Mesendoderm (in vitro differentiated cells): ENCODE measurements at regions not wholly inside any gene's neighbourhood (a gene's known extent, or its start where the extent isn't known, plus 50 kb on each side); places are given as distances from the start of the nearest gene placed in this dataset.
A peak's percentile ranks its signal among the peaks of the same experiment; 100 is the strongest.

Experiments used
- DNase-seq: peaks from one replicate; pipeline ENCODE4 v3.0.0; 2013
- H2AK5ac ChIP-seq: 2 replicates; pipeline ENCODE4 v1.6.1; 2013; ENCODE audit warnings: low read length, inconsistent platforms
- H2BK120ac ChIP-seq: 2 replicates; pipeline ENCODE4 v1.6.1; 2013; ENCODE audit warnings: low read depth, mild to moderate bottlenecking, low read length, moderate library complexity, mixed read lengths
- H2BK15ac ChIP-seq: replicated peaks from 2 replicates; pipeline ENCODE4 v1.6.1; 2013; ENCODE audit warnings: low read depth, mild to moderate bottlenecking, moderate library complexity
- H2BK5ac ChIP-seq: 2 replicates; pipeline ENCODE4 v1.6.1; 2013; ENCODE audit warnings: low read length, inconsistent platforms
- H3K18ac ChIP-seq: 2 replicates; pipeline ENCODE4 v1.6.1; 2013; ENCODE audit warnings: mild to moderate bottlenecking, low read length, mixed read lengths
- H3K23ac ChIP-seq: one replicate; pipeline ENCODE4 v1.6.1; 2013; ENCODE audit warnings: low read length
- H3K27ac ChIP-seq: 2 replicates; pipeline ENCODE4 v1.5.1; 2013; ENCODE audit warnings: low read depth, mild to moderate bottlenecking, inconsistent platforms, low read length, moderate library complexity
- H3K27me3 ChIP-seq: 2 replicates; pipeline ENCODE4 v1.6.1; 2013; ENCODE audit warnings: low read length, control low read depth, mild to moderate bottlenecking, inconsistent platforms; ENCODE audit not compliant: insufficient read depth, poor library complexity
- H3K36me3 ChIP-seq: 2 replicates; pipeline ENCODE4 v1.6.1; 2013; ENCODE audit warnings: low read length, inconsistent platforms; ENCODE audit not compliant: control insufficient read depth, insufficient read depth
- H3K4ac ChIP-seq: one replicate; pipeline ENCODE4 v1.6.1; 2013; ENCODE audit warnings: low read depth, mild to moderate bottlenecking, low read length, moderate library complexity
- H3K4me1 ChIP-seq: 2 replicates; pipeline ENCODE4 v1.6.1; 2013; ENCODE audit warnings: low read depth, low read length, inconsistent platforms; ENCODE audit not compliant: control insufficient read depth
- H3K4me2 ChIP-seq: 2 replicates; pipeline ENCODE4 v1.6.1; 2013; ENCODE audit warnings: low read length
- H3K4me3 ChIP-seq: 2 replicates; pipeline ENCODE4 v1.5.1; 2013; ENCODE audit warnings: mild to moderate bottlenecking, low read length
- H3K56ac ChIP-seq: one replicate; pipeline ENCODE4 v1.6.1; 2013; ENCODE audit warnings: low read length
- H3K79me1 ChIP-seq: 2 replicates; pipeline ENCODE4 v1.6.1; 2013; ENCODE audit warnings: low read length, inconsistent platforms
- H3K79me2 ChIP-seq: 2 replicates; pipeline ENCODE4 v1.6.1; 2013; ENCODE audit warnings: mild to moderate bottlenecking, low read length; ENCODE audit not compliant: control insufficient read depth, insufficient read depth
- H3K9ac ChIP-seq: 2 replicates; pipeline ENCODE4 v1.6.1; 2013; ENCODE audit warnings: low read length, inconsistent platforms
- H4K5ac ChIP-seq: one replicate; pipeline ENCODE4 v1.6.1; 2013; ENCODE audit warnings: low read length
- H4K8ac ChIP-seq: one replicate; pipeline ENCODE4 v1.6.1; 2013; ENCODE audit warnings: low read depth, mild to moderate bottlenecking, control low read depth, low read length, moderate library complexity
- WGBS: extraction: QIAGEN DNeasy Blood & Tissue Kit; methylation state at CpG from one replicate; pipeline ENCODE4 v1.1.7; 2013; ENCODE audit warnings: low lambda C conversion rate, missing lambda C conversion rate; ENCODE audit not compliant: insufficient coverage; ENCODE audit errors: extremely low coverage; 5-methylcytosine and 5-hydroxymethylcytosine counted together

DNA sequence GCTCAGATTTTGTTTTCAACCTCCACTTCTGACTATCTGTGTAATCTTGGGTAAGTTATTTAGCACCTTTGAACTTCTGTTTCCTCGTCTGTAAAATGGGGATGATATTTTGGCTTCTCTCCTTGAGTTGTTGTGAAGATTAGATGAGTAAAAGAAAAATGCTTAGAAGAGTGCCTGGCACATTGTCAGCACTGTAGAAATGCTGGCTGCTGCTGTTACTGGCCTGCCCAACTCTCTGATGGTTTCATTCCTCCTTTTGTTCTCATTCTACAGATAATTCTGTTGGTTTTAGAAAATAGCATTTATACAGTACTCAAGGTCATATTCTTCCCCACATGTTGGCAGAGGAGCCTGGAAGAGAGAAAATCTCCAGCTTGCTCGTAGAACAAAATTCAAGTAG is 547.2 kb upstream of the JAG1 start:
- H4K5ac ChIP-seq, result no peak overlapping the region
- no peaks in the 10 kb centered on the region for H3K27me3 ChIP-seq
- peak overlapping the region; percentile 12 for H2BK15ac ChIP-seq
- DNase-seq, result no peak
- H3K4me3 ChIP-seq, result no peak overlapping the region
- H3K79me2 ChIP-seq, result no peaks in the 10 kb centered on the region
- H3K4ac ChIP-seq, result no peak overlapping the region
- peak overlapping the region; percentile 51 for H3K18ac ChIP-seq
- no CpG with 5 or more reads among the region's 2 CpGs for WGBS
- H4K8ac ChIP-seq, result no peak overlapping the region
- H3K27ac ChIP-seq, result no peak overlapping the region
- H3K4me1 ChIP-seq, result peaks cover 8% of the 10 kb centered on the region
- H2BK120ac ChIP-seq, result no peak overlapping the region
- H3K23ac ChIP-seq, result no peak overlapping the region
- no peak overlapping the region for H2BK5ac ChIP-seq
- H3K9ac ChIP-seq, result no peak overlapping the region
- H3K79me1 ChIP-seq, result no peaks in the 10 kb centered on the region
- no peak overlapping the region for H3K56ac ChIP-seq
- no peak overlapping the region for H2AK5ac ChIP-seq
- H3K36me3 ChIP-seq, result no peaks in the 10 kb centered on the region
- H3K4me2 ChIP-seq, result no peak overlapping the region

DNA sequence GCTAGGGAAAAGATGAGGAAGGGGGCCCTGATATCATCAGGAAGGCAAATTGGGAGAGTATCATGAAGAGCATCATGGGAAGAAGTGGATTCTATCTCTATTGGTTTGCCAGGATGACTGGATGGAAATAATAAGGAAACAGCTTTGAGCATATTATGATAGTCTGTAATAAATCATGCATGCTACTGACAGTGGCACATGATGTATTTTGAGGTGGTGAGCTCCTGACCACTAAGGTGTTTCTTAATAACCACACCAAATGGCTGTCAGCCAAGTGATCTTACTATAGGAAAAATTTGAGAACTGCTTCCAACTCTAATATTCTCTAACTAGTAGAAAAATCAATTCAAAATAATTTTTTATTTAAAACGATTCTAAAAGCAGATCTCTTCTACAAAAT is 548.4 kb upstream of the JAG1 start:
- Histone ChIP-seq H2AK5ac (no peak overlapping the region), H2BK120ac (no peak overlapping the region), H3K4me2 (no peak overlapping the region), H2BK15ac (no peak overlapping the region), H3K79me2 (no peaks in the 10 kb centered on the region), H3K4ac (no peak overlapping the region), H3K18ac (no peak overlapping the region), H3K27ac (no peak overlapping the region), H3K9ac (no peak overlapping the region), H2BK5ac (no peak overlapping the region), H3K27me3 (no peaks in the 10 kb centered on the region), H3K4me1 (peaks cover 8% of the 10 kb centered on the region), H3K23ac (no peak overlapping the region), H4K5ac (no peak overlapping the region), H3K36me3 (no peaks in the 10 kb centered on the region), H3K79me1 (no peaks in the 10 kb centered on the region), H3K56ac (no peak overlapping the region), H3K4me3 (no peak overlapping the region), H4K8ac (no peak overlapping the region)
- DNase-seq, result no peak
- WGBS, result no CpG with 5 or more reads among the region's 1 CpG

- H3K23ac ChIP-seq, result no peak overlapping the region
- no peaks in the 10 kb centered on the region for H3K79me2 ChIP-seq
- no peaks in the 10 kb centered on the region for H3K27me3 ChIP-seq
- H4K5ac ChIP-seq, result no peak overlapping the region
- no peak overlapping the region for H2AK5ac ChIP-seq
- peaks cover 4% of the 10 kb centered on the region for H3K4me1 ChIP-seq
- no peak overlapping the region for H2BK5ac ChIP-seq
- no peak overlapping the region for H2BK120ac ChIP-seq
- no peak overlapping the region for H3K4me2 ChIP-seq
- H3K36me3 ChIP-seq, result no peaks in the 10 kb centered on the region
- H3K4me3 ChIP-seq, result no peak overlapping the region
- H3K4ac ChIP-seq, result no peak overlapping the region
- H3K56ac ChIP-seq, result no peak overlapping the region
- no peak overlapping the region for H3K18ac ChIP-seq
- no CpG with 5 or more reads among the region's 3 CpGs for WGBS
- no peak overlapping the region for H3K27ac ChIP-seq
- DNase-seq, result no peak
- H3K9ac ChIP-seq, result no peak overlapping the region
- no peak overlapping the region for H2BK15ac ChIP-seq
- no peaks in the 10 kb centered on the region for H3K79me1 ChIP-seq
- no peak overlapping the region for H4K8ac ChIP-seq
Measured at GRCh38 chr20:11227602-11228001, 553.8 kb upstream of the JAG1 start.

- Histone ChIP-seq H2BK120ac (no peak overlapping the region), H3K79me2 (no peaks in the 10 kb centered on the region), H2BK5ac (no peak overlapping the region), H3K4me2 (no peak overlapping the region), H3K27ac (peak overlapping the region; percentile 29), H2BK15ac (no peak overlapping the region), H3K18ac (peak overlapping the region; percentile 61), H2AK5ac (peak overlapping the region; percentile 11), H3K79me1 (no peaks in the 10 kb centered on the region), H3K27me3 (no peaks in the 10 kb centered on the region), H3K56ac (peak overlapping the region; percentile 35), H4K5ac (no peak overlapping the region), H3K4me1 (peaks cover 11% of the 10 kb centered on the region), H3K4me3 (no peak overlapping the region), H3K23ac (no peak overlapping the region), H4K8ac (no peak overlapping the region), H3K9ac (no peak overlapping the region), H3K36me3 (no peaks in the 10 kb centered on the region), H3K4ac (no peak overlapping the region)
- DNase-seq, result peak; percentile 72
- no CpG with 5 or more reads among the region's 3 CpGs for WGBS
Measured at GRCh38 chr20:11229772-11230171, 556.0 kb upstream of the JAG1 start.

GRCh38 chr20:11230999-11231398 is 557.2 kb upstream of the JAG1 start:
- H2BK15ac ChIP-seq, result peak overlapping the region; percentile 76
- H3K79me1 ChIP-seq, result no peaks in the 10 kb centered on the region
- DNase-seq, result no peak
- no peaks in the 10 kb centered on the region for H3K27me3 ChIP-seq
- H3K4me1 ChIP-seq, result peaks cover 17% of the 10 kb centered on the region
- H3K79me2 ChIP-seq, result no peaks in the 10 kb centered on the region
- no peaks in the 10 kb centered on the region for H3K36me3 ChIP-seq
- H3K4me3 ChIP-seq, result no peak overlapping the region
- no CpG with 5 or more reads among the region's 1 CpG for WGBS
- peak overlapping the region; percentile 65 for H2BK120ac ChIP-seq
- no peak overlapping the region for H4K8ac ChIP-seq
- H3K9ac ChIP-seq, result no peak overlapping the region
- H2AK5ac ChIP-seq, result no peak overlapping the region
- H3K56ac ChIP-seq, result no peak overlapping the region
- H4K5ac ChIP-seq, result no peak overlapping the region
- no peak overlapping the region for H3K27ac ChIP-seq
- no peak overlapping the region for H3K18ac ChIP-seq
- H3K23ac ChIP-seq, result no peak overlapping the region
- no peak overlapping the region for H3K4ac ChIP-seq
- no peak overlapping the region for H3K4me2 ChIP-seq
- no peak overlapping the region for H2BK5ac ChIP-seq
